Daoy (cell line): ENCODE measurements at regions not wholly inside any gene's neighbourhood (a gene's known extent, or its start where the extent isn't known, plus 50 kb on each side); places are given as distances from the start of the nearest gene placed in this dataset.

ENCODE experiments used
- DNase-seq: peaks from one replicate; pipeline ENCODE4 v3.0.0-alpha.2; 2015; ENCODE audit warnings: low read depth

DNA sequence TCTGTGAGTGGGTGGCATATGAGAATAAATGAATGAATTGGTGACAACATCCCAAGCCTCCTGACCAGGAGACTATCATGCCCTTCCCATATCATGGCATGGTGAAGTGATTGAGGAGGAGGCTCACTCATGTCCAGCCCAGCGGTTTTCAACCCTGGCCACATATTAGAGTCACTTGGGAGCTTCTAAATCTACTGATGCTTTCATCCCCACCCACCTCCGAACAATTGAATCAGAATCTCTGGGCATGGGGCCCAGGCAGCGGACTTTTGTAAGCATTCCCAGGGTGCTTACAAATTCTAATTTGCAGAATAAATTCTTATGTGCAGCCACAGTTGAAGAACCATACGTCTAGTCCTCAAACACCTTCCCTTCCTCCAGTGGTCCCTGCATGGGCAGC, 81.7 kb upstream of the SEC11C start:
- no peak for DNase-seq

- no peak for DNase-seq
These were observed 80.5 kb upstream of the SEC11C start for GRCh38 chr18:59059140-59059539.

DNA sequence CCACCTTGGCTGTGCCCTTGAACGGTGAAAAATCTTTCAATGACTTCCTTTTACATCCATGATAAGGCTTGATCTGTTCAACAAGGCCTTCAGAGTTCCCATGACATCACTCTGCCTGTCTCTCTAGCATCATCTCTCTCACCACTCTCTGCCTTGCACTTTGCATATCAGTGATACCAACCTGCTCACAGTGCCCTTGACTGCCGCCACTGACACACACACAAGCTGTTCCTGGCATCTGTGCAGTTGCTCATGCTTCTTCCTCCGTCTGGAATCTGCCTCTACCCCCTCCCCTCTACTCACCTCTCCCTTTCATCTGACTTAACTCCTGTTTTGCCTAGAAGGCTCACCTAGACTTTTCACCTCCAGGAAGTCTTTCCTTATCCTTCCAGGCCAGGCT, 79.1 kb upstream of the SEC11C start:
- no peak for DNase-seq

- no peak for DNase-seq
These were observed 77.6 kb upstream of the SEC11C start for GRCh38 chr18:59061914-59062642.

DNA sequence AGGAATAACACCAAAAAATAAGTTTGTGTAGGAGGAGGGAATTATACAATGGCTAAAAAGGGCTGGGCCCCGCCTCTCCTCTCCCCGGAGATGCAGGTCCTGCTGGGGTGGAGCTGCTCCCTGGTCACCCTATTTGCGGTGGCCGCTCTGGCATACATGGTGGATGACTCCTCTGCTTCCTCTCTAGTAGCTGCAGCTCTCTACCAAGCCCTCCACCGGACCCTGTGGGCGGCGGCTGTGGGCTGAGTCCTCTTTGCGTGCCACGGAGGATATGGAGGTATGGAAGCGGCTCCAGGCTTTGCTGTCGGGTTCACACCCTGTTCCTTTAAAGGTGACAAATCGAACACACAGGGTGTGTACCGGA, 77.1 kb upstream of the SEC11C start:
- DNase-seq, result no peak

DNA sequence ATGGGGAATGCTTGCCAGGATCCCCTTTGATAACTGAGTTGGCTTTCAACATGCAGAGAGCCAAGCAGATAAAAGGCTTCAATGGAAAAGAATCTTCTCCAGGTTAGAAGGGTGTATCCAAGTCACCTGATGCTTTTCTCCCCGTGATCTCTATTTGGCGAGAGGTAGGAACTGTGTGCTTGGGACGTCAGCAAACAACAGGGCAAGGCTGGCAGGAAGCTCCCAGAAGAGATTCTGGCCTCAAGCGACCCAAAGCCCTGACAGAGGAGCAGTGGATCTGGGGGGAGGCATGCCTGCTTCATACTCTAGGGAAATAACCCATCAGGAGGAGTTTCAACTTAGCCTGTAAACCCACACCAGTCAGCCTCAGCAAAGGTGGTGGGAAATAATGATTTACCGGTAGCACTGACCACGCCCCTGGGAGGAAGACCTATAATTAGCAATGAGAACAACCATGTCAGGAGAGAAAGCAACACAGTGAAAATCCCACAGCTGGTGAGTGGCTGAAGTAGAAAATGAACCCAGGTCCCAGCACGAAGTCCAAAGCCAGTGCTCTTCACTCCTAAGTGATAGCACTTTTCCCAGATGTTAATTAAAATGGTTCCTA, 76.3 kb upstream of the SEC11C start:
- DNase-seq, result no peak

GRCh38 chr18:59063912-59064311, 75.8 kb upstream of the SEC11C start:
- no peak for DNase-seq

DNA sequence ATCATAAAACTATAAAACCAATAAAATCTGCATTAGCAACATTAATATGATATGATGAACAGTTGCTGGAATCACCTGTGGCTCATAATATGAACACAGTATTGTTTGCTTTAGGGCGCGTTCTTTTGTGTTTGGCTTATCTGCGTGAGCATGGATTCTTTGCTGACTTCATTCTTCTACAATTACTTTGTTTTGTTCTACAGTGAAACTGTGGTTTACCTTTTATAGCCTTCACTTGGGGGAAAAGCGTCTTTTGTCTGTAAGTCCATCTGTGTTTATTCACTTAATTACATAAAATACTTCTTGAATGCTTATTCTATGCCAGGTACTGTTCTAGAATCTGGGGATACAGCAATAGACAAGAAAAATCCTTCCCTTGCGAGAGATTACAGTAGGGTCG, 74.0 kb upstream of the SEC11C start:
- no peak for DNase-seq

DNA sequence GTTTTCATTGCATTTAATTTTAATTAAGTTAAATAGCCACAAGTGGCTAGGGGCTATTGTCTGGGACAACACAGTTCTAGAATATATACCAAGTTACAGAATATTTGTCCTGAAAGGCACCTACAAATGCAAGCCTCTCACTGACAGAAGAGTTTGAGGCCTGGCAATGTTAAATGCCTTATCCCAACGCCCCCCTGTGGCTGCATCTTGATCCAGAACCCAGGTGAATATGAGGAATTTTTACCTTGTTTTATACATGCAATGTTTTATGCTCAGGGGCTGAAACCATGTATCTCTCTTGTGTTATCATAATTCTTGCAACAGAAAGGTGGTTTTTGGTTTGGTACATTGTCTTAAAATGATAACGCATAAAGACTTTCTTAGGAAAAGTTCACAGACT, 71.8 kb upstream of the SEC11C start:
- no peak for DNase-seq

DNA sequence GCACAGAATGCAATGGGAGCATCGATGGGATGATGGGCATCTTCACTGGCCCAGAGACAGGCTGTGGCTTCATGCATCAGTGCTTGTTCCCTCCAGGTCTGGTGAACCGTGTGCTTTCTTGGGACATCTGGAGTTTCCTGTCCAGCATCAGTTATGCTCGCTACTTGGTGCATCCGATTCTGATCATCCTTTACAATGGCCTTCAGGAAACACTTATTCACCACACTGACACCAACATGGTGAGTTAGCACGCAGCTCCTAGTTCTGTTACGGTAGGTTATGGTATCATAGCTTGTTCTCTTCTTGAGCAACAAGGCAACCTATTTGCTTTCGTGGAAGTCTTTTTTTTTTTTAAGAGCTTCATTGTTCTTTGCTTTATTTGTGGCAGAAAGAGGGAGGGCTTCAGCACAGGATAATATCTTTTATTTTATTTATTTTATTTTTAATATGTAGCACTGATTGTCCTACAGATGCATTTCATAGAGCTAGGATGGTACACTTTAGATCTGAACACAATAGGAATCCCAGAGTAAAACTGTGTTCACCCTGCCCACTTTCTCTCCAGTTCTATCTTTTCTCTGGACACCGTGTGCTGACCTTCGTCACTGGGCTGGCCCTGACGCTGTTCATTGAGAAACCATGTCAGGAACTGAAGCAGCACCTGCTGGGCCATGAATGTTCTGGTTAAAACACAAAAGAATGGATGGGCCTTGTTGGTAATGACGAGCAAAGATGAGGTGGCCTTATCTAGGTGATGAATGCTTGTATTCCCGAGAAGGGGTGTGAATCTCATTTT, 71.2 kb upstream of the SEC11C start:
- DNase-seq, result no peak

- DNase-seq, result peak; percentile 78
These were observed 69.3 kb upstream of the SEC11C start for GRCh38 chr18:59070181-59070912.

DNA sequence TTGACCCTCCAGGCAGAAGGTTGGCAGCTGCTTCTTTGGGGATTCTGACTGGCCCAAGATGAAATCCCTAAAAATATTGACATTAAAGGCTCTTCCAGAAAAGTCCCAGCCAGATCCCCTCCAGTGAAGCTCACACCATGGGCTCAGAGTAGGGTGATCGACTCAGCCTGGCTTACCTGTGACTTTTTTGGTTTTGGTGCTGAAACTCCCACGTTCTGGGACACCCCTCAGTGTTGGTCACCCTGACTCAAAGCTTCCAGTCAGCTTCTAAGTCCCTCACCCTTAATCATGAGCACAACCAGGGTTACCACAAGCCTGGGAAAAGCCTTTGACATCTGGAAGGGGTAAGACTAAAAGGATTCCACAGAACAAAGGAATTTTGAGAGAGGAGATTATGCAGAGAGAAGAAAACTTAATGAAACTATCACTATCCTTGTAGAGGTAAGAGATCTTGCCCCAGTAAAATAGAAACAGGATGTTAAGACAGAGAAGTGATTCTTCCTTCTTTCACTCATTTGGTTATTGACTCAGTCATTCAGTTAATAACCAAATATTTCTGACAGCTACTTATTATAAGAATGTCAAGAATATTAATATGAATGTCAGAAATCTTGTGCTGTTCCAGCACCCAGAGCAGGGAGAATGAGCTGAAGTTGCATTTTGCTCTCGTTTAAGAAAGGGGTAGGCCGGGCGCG, 66.8 kb upstream of the SEC11C start:
- DNase-seq, result no peak

DNA sequence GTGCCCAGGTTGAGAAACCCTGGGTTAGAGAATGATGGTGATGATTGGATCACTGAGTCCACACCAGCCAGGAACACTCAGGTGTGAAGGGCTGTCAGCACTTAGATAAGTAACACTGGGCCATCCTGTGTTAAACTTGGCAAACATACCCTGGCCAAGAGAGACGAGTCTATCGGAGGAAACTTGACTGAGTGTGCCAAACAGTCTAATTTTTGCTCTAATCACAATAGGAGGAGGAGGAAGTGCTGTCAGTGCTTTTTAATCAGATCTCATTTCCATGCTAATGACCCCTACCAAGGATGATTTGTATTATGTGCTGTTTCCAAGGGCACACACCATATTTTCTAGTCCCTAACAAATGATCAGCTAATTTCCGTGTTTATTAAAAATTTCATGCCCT, 63.8 kb upstream of the SEC11C start:
- DNase-seq, result no peak

GRCh38 chr18:59079264-59079663, 60.4 kb upstream of the SEC11C start:
- DNase-seq, result no peak

DNA sequence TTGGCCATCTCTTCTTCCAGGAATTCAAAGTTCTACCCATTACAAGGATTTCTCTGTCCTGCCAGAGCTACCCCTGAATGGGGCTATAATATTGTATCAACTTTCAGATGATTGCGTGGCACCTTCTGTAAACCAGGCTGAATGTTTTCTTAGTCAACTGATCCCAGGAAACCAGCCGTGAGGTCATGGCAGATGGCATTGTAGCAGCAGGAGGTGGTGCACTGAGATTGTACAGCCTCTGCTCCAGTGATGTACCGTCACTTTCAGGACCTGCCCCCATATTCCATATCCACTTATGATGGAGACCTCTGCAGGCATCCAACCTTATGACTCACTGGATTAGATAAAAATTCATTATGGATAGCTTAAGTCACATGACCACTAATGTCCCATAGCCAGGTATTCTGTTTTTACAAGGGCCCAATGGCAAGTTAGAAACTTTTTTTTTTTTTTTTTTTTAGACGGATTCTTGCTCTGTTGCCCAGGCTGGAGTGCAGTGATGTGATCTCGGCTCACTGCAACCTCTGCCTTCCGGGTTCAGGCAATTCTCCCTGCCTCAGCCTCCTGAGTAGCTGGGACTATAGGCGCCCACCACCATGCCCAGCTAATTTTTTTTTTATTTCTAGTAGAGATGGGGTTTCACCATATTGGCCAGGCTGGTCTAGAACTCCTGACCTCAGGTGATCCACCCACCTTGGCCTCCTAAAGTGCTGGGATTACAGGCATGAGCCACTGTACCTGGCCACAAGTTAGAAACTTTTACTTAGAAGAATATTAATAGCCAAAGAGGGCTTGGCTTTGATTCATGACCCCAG, 59.8 kb upstream of the SEC11C start:
- peak; percentile 82 for DNase-seq

GRCh38 chr18:59083136-59083818, 56.4 kb upstream of the SEC11C start:
- no peak for DNase-seq

DNA sequence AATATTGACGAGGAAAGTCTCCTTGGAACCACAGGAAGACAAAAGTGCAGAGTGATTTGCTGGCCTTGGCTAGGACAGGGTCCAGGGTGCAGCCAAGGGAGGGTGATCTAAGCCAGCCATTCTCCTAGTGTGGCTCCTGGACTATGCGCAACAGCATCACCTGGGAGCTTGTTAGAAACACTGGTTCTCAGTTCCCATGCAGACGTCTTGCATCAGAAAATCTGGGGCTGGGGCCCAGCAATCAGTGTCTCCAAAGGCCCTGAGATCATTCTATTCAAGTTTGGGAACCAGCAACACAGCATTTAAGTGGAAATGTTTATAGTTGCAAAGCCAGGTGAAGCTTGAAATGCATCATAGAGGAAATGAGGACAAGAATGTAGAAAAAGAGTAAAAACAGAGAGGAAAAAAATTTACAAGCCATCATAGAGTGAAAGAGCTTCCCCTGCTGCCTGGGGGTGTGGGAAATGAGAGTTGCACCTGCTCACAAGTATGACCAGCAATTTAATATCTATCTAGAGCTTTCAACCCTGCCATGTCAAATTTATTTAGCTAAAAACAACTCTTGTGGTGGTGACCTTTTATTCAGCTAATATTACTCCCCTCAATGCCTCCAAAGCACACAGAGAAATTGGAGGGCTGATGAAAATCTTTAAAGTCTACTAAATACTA, 54.4 kb upstream of the SEC11C start:
- no peak for DNase-seq

DNA sequence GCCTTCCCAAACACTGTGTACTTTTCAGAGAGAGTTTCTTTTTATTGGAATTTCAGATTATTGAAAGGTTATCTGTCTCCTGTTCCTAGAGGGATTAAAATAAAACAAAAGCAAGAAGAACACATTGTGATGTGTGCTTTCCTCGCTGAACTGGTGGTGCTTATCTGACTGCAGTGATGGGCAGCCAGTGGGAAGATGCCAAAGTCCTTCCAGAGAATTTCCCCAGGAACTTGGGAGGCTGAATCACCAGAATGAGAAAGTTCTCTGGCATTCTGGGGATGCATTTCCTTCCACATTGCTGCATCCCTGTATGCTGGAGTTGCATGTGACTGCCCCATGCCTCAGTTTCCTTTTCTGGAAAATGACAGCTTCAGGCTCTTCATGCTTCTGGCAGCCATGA, 53.9 kb upstream of the SEC11C start:
- DNase-seq, result peak; percentile 50

- DNase-seq, result no peak
These were observed 53.2 kb upstream of the SEC11C start for GRCh38 chr18:59086522-59086921.

DNA sequence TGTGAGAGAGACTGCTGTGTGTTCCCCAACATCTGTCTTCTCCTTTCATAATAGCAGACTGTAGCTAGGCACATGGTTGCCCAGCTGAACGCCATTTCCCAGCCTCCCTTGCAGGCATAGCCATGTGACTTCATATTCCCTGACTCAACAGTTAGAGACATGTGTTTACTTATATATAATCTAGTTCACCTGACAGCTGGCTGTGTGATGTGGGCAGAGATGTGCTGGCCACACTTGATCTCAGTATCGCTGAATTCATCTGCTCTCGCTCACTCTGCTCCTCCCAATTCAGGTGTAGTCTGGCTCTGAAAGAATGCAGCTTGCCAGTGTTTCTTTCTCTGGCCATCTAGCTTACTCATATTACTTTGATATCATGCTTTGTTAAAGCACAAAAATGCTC, 52.3 kb upstream of the SEC11C start:
- DNase-seq, result no peak
